ELF-1 (cell line): ENCODE measurements at regions not wholly inside any gene's neighbourhood (a gene's known extent, or its start where the extent isn't known, plus 50 kb on each side); places are given as distances from the start of the nearest gene placed in this dataset.

ENCODE experiments used
- DNase-seq: peaks from one replicate; pipeline ENCODE4 v3.0.0-alpha.2; 2016; ENCODE audit warnings: low read depth, low spot score

DNA sequence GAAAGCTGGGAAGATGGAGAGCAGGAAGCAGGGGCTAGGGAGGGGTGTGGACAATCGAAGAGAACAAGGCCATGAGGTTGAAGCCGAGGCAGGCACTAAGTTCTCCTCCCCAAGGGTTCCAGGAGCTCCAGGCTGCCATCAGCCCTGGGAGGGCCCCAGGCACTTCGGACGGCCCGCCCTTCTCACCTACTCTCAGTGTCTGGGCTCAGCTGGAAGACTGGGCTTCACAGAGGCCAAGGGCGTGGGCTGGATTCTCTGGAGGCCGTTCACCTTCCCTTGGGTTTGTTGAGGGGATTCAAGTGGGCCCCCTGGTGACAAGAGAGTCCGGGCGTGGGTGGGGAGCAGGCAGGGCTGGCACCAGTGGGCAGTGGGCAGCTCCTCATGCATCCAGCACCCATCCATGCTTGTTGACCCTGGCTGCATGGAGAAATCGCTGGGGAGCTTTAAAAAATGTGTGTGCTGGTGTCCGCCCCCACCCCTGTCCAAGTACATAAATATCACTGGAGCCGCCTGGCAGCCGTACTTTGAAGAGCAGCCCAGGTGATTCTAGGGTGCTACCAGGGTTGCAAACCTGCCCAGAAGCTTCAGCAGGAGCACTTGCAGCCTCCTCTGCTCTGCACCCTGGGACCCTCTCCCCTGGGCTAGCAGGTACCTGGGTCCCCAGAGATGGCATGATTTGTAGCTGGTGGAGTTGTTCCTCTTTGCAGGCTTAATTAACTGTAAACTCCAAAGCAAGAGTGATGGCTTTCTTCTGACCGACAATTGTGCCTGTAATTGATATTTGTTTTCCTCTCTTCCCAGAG, 74.3 kb downstream of the RTL6 start:
- DNase-seq, result no peak

DNA sequence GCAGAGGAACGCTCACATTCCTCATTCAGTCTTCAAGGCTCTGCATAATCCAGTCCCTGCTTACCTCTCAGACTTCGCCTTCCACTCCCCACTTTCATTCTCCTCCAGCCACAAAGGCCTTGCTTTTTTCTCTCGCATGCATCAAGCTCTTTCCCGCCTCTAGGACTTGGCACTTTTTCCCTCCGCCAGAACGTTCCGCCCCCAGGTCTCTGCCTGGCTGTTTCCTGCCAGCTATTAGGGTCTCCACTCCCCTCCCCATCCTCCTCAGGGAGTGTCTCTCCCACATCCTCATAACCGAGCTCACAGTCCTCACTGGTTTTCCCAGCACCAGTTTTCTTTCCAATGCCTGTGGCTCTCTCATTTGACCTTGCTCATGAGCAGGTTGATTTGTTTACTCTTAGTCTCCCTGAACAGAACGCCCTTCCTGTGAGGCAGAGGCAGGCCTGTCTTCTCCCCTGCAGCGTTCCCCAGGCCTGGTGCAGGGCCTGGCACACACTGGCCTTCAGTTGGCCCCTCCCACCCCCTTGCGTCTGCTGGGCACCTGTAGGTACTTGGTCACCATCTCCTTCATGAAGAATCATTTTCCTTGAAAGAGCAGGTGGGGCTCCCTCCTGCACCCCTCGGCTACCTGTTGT, 75.2 kb downstream of the RTL6 start:
- no peak for DNase-seq

DNA sequence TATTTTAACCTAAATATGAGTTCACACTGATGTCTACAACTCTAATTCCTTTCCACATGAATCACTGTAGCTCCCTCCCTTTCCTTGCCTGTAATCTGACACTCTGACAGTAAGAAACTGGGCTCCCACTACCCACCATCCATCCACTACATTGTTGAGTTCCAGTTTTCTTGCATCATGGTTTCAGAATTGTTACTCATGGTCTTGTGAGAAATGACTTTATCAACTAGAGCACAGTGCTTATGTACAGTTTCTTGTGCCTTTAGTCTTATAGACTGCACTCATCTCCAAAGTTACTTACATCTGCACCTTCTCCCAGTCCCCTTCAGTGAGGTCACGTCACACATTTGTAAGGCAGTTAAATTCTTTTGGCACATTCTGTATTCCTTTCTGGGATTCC, 78.6 kb downstream of the RTL6 start:
- DNase-seq, result no peak

DNA sequence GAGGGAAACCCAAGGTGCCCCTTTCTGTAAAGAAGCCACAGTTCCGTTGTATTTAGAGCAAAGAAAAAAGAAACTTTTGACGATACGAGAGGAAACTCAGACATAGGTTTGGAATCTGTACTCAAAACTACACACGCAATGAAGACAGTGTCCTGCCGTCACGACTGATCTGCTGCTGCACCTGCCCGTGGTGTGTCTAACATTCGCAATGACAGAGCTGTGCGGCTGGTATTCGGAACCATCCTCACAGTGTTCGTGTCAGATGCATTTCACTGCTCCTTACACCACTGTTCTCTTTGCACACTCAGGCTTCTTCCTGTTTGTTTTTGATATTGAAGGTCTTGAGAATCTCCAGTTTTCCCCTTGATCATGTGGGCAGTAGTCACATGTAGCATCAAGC, 84.8 kb downstream of the RTL6 start:
- DNase-seq, result no peak

DNA sequence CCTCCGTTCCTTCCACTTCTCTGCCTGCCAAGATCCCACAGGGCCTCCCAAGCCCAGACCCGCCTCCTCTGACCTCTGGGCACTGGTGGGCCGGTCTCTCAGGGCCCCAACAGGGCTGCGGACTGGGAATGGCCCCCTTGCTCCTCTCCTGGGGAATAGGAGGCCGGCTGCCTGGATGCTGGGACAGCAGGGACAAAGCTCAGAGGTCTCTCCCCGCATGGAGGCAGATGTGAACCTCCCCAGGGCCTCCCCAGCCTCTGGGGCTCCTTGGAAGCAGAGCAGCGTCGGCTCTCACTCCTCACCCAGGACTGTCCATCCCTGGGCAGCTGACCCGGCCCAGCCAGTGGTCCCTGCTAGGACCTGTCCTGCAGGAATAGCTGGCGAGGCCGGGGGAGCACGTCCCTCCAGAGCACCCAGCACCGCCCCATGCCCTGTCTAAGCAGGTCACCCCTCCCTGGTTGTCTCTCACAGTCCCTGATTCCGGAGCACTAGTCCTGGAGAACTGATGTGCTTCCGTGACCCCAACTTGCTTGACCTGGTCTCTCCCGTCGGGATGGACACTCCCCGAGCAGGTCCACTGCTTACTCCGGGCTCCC, 85.8 kb downstream of the RTL6 start:
- no peak for DNase-seq

DNA sequence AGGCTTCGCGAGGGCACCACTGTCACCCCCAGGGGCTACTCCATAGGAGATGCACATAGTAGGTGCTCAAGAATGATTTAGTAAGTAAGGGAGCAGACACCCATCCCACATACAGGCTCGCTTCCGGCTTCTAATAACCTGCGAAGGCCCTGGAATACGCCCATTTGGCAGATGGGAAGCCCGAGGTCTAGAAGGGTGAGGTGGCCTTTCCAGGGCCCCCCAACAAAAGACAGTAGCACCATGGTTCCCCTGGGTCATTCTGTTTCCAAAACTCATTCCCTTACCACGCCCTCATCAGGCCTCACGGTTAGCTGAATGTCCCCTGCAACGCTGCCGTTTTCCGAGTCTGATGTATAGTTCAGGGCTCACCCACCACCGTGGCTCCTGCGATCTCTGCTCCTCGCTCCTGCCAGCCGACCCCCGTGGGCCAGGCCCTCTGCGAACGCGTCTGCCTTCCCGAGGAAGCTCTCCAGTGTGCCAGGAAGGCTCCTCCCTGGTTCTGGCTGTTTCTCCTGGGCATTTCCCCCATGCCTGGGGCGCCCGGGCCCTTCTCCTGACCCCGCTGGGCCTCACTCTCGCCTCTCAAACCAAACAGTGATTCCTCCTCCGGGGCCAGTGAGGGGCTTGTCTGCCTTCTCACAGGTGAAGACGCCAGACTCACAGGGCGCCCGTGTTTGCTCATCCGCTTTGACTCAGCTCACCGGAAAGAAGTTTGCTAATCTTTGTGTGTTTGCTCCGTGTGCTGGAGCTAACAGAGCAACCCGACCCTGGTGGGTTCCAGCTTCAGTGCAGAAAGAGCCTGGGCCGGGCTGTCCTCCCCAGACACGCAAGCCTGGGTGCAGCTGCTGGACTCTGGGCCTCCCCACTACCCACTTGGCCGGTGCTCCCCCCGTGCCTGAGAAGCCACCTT, 86.6 kb downstream of the RTL6 start:
- no peak for DNase-seq

DNA sequence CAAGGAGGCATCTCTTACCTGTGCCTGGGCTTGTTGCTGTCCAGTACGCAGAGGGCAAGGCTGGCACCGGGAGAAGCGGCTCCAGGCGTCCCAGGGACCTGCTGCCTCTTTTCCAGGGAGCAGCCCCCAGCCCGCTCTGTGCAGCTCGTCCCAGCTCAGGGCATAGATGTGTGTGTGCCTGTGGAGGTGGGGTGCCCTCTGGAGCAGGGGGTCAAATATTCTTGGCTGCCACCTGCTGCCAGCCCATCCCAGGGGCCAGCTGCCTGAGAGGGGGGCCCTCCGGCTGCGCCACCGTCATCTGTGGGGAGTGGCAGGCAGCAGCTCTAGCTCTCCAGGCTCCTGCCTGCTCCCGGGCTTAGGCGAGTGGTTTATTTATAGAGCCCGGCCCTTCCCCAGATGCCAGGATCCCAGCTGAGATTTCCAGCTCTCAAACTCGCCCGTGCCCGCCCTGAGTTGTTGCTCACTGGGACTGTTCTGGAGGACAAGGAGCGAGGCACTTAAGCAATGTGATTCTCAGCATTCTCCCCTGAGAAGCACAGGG, 87.5 kb downstream of the RTL6 start:
- DNase-seq, result no peak

DNA sequence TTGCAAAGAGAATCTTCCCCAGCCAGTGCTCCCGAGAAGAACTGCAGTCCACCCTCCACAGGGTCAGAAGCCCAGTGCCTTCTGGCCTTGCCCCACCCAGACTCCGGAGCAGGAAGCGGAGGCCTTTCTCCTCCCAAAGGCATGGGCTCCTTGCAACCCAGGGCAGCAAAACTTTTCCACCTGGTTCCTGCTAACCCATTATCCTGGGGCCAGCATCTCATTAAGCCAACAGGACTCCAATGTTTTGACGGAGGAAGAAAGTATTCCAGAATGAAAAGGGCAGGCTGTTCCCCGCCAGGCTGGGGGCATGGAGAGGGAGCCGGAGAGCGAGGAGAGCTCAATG, 88.1 kb downstream of the RTL6 start:
- no peak for DNase-seq

DNA sequence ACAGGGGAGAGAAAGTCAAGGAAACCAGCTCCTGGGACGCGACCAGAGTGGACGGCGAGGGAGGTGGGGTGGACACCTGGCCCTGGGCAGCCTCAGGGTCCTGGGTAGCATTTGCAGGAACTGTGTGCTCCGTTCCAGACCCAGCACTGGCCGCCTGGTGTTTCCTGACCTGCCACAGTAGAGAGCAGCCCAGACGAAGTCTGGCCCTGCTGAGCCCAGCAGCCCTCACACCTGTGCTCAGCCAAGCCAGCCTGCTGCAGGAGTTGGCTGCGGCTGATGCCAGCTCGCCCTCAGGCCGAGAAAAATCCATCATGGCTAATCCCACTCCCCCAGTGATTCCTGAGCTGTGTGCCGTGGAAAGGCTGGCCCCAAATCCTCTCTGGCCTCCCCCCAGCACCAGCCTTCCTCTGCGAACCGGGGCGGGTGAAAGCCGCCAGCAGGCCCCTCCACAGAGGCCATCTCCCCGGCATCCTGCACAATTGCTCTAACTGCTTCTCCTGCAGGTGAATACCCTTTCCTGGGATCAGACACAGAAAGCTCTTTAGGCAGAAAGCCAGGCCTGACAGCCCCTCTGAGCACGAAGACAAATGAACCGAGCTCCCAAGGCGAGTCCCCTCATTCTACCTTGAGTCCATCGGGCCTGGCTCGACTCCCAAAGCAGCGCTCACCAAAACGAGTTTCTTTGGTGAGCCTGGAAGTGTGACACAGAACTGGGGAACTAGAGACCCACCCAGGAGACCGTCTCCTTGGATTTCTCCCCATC, 88.6 kb downstream of the RTL6 start:
- no peak for DNase-seq

DNA sequence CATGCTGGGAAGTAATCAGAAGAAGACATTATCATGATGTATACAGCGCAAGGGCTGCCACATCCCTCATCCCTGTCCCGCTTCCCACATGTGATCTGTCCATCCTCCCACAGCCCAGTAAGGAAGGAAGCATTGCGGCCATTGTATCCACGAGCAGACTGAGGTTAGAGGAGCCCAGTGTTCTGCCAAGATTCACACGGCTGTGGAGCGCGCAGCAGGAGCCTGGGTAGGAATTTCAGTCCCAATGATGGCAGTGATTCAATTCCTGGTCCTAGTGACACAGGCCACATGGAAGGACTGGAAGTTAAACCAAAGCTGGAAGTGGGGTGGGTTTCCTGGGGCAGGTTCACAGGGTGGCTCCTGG, 89.2 kb downstream of the RTL6 start:
- no peak for DNase-seq

DNA sequence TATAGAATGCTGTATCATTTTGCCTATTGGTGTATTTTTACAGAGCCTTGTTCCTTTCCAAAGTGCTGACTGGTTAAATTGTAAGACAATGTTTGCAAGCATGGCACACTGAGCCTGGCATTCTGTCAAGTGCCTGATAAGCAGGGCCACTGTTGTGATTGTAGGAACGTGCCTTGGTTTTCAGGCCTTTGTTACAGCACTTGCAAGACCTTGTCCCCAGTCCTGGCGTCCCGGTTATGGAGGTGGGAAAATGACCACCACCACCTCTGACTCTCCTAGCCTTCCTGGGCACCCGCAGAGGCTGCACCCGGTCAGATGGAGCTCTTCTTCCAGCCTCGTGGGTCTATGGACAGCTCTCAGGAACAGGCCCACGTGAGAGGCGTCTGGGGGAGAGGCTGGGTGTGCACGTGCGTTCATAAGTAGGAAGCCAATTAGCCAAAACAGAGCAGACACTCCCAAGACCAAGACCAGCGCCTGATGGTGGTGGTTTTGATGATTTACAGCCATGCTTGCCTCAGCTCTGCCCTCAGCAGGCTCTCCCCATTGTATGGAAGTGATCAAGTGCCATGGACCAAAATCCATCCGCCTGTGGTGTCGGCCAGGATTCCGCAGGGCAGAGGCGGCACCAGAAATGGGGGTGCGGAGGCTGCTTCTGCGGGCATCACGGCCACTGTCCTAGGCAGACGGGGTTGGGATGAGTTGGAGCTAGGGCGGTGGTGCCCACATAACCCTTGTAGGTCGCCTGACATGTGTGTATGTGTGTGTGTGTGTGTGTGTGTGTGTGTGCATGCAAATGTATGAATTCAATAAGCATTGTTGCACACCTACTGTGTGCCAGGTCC, 89.8 kb downstream of the RTL6 start:
- DNase-seq, result no peak

DNA sequence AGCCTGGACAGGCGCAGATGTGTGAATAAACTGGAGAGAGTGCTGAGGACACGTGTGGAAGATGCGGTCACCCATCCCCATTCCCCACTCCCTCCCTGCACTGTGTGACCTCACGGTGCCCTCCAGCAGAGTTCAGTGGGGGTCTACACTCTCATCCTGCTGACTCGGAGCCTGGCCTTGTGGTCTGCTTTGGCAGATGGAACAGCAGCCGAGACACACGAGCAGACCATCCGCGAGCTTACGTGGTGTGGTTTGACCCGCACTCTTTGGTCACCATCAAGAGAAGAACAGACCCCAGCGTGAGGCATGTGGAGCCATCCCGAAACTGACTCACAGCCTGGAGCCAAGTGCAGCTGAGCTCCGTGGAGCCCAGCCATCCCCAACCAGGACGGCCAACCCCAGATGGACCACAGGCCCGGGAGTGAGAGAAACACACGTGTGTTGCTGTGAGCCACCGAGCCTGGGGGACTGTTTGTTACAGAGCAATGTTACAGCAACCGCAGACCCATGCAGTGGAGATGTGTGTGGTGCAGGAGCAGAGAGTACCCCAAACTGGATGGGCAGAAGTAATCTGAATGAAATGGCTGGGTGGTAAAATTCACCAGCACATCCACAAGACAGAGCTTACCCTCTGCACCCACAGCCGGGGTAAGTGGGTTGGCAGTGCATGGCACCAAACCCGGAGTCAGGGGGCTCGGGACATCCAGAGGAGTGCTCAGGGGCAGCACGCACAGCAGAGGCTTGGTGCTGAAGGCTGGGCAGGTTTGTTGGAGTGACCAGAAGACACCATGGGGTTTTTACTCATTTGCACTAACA, 90.7 kb downstream of the RTL6 start:
- DNase-seq, result no peak

DNA sequence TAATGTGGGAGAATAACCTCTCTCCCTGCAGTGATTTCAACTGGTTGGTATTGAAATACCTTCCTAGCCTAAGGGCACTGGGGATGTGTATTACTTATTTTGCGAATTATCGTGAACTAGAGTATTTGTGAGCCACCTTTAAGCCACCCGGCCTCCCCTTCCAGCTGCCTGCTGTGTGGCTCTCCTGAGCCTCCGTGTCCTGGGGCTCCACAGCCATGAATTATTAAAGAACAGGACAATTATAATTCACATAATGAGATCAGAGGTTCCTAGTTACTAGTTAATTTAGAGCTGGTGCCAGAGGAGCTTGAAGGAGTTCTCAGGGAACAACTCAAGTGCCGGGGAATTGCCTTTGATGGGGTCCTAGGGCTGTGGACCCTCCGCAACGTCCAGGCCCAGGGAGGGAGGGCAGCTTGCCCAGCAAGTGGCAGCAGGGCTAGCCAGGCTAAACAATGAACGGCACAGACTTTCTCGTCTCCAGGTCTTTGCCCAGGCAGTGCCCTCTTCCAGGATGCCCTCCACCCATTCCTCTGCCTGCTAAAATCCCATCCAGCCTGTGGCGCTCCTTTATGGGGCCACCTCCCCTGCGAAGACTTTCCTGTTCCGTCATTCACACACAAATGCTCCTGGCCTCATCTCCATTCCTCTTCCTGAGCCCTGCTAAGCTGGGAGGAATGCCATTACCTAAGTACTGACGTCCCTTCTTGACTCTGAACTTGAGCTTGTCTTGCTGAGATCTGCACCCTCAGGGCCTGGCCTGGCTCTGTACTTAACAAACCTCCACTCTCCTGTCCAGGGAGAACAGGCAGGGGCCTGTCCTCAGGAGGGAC, 91.5 kb downstream of the RTL6 start:
- DNase-seq, result no peak

DNA sequence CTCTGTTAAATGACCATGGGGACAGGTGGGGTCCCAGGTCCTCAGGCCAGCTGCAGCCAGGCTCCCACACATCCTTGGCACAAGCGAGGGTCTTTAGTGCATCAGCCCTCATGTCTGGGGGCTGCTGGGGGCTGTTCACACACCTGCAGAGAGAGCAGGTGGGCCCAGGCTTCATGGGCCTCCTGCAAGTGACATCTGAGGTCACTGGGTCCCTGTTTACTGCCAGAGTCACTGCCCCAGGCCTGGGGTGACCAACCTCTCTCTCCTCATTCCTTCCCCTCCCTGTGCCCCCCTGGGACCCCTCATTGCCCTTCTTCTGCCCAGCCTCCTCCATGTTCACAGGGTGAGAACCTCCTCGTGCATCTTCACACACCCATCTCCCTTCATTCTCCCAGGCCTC, 92.4 kb downstream of the RTL6 start:
- no peak for DNase-seq

DNA sequence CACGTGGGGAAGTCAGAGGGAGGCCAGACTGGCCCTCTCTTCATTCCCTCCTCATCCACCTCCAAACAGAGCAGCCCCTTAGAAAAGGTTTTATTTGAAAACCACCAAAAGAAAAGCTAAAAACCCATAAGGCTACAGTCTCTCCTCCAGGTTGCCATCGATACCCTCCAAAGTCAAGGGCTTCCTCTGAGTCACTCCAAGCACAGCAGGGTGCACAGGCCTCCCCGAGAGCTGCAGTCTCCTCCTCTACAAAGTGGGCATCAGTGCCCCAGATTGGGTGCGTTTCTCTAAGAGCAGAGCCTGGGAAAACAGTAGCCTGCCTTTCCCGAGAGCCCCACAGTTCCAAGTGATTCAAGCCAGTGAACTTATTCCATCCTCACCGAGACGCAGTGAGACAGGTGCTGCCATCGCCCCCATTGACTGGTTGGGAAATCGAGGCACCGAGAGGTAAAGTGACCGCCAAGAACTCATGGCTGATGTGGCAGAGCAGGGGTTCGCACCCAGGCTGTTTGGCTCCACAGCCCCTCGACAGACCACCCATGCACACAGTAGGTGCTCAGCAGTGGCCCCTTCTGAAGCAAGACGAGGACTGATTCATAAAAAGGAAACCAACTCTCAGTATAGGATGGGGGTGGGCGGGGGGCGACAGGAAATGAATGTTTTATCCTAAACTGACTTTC, 91.7 kb upstream of the SHISAL1 start:
- DNase-seq, result no peak

DNA sequence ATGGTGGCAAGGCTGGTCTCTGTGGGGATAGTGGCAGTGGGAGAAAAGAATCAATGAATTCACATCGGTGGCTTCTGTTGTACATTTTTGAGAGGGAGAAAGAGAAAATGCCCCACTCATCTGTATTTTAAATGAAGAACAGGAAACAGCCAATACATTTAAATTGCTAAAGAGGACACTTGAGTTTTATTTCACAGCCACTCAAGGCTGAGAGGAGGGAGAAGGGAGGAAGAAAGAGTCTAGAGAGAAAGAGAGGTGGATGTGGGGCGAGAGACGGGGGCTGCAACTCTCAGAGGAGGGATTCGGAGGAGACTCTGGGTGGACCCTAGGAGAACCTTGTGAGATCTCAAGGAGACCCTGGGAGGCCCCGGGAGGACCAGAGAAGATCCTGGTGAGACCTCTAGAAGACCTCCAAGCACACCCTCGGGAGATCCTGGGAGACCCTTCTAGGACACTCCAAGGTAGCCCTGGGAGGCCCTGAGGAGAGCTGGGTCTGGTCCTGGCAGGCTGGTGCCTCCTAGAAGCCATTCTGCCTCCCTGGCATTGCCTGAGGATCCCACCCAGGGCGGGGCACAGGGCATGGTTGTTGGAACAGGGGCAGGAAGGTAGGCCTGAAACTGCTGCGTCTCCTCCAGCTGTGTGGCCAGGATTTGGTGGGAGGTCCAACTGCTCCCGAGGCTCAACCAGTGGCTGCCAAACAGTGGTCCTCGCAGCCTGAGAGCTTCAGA, 91.0 kb upstream of the SHISAL1 start:
- DNase-seq, result no peak

DNA sequence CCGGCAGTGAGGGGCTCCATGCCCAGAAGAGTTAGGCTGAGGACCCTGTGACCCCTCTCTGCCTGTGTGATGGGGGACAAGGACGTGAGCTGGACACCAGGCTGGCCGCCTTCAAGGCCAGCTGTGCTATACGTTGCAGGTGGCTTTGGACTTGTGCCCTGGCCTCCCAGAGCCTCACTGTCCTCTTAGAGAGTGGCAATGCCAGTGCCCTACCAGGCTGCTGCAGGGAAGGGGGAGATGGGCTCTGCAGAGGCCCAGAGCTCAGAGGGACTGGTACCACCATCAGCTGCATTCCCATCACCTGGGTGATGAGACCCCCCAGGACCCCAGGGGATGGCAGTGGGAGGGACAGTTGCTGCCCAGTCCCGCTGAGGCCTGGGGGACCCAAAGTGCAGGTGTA, 90.4 kb upstream of the SHISAL1 start:
- DNase-seq, result no peak
